CD4-positive, alpha-beta T cell treated with Interleukin-6 at 100 ng/mL for 8 hours (primary cell): ENCODE measurements at regions not wholly inside any gene's neighbourhood (a gene's known extent, or its start where the extent isn't known, plus 50 kb on each side); places are given as distances from the start of the nearest gene placed in this dataset.

Experiments
- DNase-seq: peaks from one replicate; pipeline ENCODE4 v3.0.0-alpha.2; 2020; ENCODE audit warnings: mixed read lengths, low spot score

GRCh38 chr2:239489481-239489880 lies 88.7 kb upstream of the HDAC4 start:
- DNase-seq, result no peak

- DNase-seq, result no peak
Observed at GRCh38 chr2:239488125-239488524, 87.3 kb upstream of the HDAC4 start.

- DNase-seq, result no peak
Observed at GRCh38 chr2:239487272-239487671, 86.5 kb upstream of the HDAC4 start.

- DNase-seq, result no peak
Observed at GRCh38 chr2:239485622-239486021, 84.8 kb upstream of the HDAC4 start.

GRCh38 chr2:239484571-239485355 lies 83.9 kb upstream of the HDAC4 start:
- DNase-seq, result no peak

- no peak for DNase-seq
Observed at GRCh38 chr2:239482778-239483712, 82.2 kb upstream of the HDAC4 start.

- DNase-seq, result no peak
Observed at GRCh38 chr2:239479471-239479870, 78.7 kb upstream of the HDAC4 start.

GRCh38 chr2:239477591-239477990 lies 76.8 kb upstream of the HDAC4 start:
- no peak for DNase-seq

- no peak for DNase-seq
Observed at GRCh38 chr2:239476757-239477585, 76.2 kb upstream of the HDAC4 start.

GRCh38 chr2:239476029-239476756 lies 75.4 kb upstream of the HDAC4 start:
- DNase-seq, result no peak

- no peak for DNase-seq
Observed at GRCh38 chr2:239475161-239476028, 74.6 kb upstream of the HDAC4 start.

- no peak for DNase-seq
Observed at GRCh38 chr2:239473211-239473805, 72.5 kb upstream of the HDAC4 start.

GRCh38 chr2:239472235-239472775 lies 71.5 kb upstream of the HDAC4 start:
- DNase-seq, result no peak

GRCh38 chr2:239471011-239471792 lies 70.4 kb upstream of the HDAC4 start:
- no peak for DNase-seq

- no peak for DNase-seq
Observed at GRCh38 chr2:239470151-239470900, 69.5 kb upstream of the HDAC4 start.

- no peak for DNase-seq
Observed at GRCh38 chr2:239469106-239469960, 68.5 kb upstream of the HDAC4 start.

GRCh38 chr2:239468491-239469105 lies 67.8 kb upstream of the HDAC4 start:
- no peak for DNase-seq
